ENCODE measurements at regions not wholly inside any gene's neighbourhood (a gene's known extent, or its start where the extent isn't known, plus 50 kb on each side); places are given as distances from the start of the nearest gene placed in this dataset.

DNA sequence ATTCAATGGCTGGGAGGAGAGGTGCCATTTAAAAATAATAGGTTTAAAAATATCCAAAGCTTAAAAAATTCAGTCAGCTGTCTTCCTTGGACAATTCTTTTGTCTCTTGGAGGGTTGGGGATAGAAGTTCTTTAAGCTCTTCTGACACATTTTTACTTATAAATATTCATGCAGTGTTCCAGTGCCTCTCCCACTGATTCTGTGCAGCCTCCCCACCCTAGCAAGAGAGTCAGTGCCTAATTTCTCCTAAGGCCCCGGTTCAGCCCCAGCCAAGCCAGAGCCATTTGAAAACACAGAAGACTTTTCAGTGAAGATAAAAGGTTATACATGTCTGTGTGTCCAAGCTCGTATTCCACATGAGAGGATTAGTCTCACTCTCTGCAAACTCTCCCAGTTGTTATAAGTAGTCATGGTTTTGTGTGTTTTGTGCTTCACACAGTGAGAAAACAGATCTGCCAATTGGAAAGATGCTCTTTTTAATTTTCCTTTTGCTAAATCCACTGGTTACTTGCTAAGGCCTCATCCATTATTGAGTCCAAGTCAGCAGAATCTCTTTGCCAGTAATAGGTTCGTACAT lies 141.3 kb downstream of the CD47 start:
- TF ChIP-seq, protein P1, sequence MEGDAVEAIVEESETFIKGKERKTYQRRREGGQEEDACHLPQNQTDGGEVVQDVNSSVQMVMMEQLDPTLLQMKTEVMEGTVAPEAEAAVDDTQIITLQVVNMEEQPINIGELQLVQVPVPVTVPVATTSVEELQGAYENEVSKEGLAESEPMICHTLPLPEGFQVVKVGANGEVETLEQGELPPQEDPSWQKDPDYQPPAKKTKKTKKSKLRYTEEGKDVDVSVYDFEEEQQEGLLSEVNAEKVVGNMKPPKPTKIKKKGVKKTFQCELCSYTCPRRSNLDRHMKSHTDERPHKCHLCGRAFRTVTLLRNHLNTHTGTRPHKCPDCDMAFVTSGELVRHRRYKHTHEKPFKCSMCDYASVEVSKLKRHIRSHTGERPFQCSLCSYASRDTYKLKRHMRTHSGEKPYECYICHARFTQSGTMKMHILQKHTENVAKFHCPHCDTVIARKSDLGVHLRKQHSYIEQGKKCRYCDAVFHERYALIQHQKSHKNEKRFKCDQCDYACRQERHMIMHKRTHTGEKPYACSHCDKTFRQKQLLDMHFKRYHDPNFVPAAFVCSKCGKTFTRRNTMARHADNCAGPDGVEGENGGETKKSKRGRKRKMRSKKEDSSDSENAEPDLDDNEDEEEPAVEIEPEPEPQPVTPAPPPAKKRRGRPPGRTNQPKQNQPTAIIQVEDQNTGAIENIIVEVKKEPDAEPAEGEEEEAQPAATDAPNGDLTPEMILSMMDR (IDR thresholded peaks at IDR 0.05; ENCODE audit: control extremely low read depth, extremely low read depth): no peak
- H3K36me3 ChIP-seq (ENCODE audit: control insufficient read depth in 4 of 4, insufficient read depth in 4 of 4, low read length in 4 of 4): no peaks in the 10 kb centered on the region
- H3K4me3 ChIP-seq: no peak overlapping the region
- H3K9ac ChIP-seq (ENCODE audit: insufficient read depth in 1 of 2, low read length in 2 of 2): no peak overlapping the region
- DNase-seq: no peak
- no peaks in the 10 kb centered on the region for H3K27me3 ChIP-seq (ENCODE audit: control insufficient read depth in 3 of 3, insufficient read depth in 3 of 3, low read length in 2 of 3)
- H3K4me1 ChIP-seq (ENCODE audit: control insufficient read depth in 5 of 5, insufficient read depth in 5 of 5, low read length in 5 of 5): peaks cover 0 to 24% (median 0%) of the 10 kb centered on the region in 5 donors
- H3K9me3 ChIP-seq (ENCODE audit: control insufficient read depth in 4 of 4, insufficient read depth in 3 of 4, low read length in 3 of 4): no peaks in the 10 kb centered on the region
- ATAC-seq (ENCODE audit: insufficient read depth, low FRiP score): no peak
- H3K27ac ChIP-seq (ENCODE audit: low read depth in 1 of 2, low read length in 1 of 2): no peak overlapping the region
- WGBS, 2 donors: 93 to 96% methylated on average over 3 of the region's 3 CpGs

DNA sequence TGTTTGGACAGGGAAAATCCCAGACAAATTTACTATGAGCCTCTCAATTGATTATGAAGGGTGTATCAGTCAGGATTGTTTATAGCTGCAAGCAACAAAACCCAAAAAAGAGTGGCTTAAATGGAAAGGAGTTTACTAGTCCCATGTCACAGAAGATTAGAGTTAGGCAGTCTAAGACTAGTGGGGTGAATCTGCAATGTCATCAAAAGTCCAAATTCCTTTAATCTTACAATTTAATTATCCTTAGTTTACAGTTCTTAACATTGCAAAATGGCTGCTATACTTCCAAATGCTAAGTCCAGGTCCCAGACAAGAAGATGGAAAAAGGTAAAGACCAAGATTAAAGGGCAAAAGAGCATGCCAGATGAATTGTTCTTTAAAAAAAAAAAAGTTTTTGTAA lies 143.6 kb downstream of the CD47 start:
- Histone ChIP-seq H3K36me3 (ENCODE audit: control insufficient read depth in 4 of 4, insufficient read depth in 4 of 4, low read length in 4 of 4) (no peaks in the 10 kb centered on the region), H3K9me3 (ENCODE audit: control insufficient read depth in 4 of 4, insufficient read depth in 3 of 4, low read length in 3 of 4) (no peaks in the 10 kb centered on the region), H3K4me3 (no peak overlapping the region), H3K27ac (ENCODE audit: low read depth in 1 of 2, low read length in 1 of 2) (no peak overlapping the region), H3K27me3 (ENCODE audit: control insufficient read depth in 3 of 3, insufficient read depth in 3 of 3, low read length in 2 of 3) (no peaks in the 10 kb centered on the region), H3K4me1 (ENCODE audit: control insufficient read depth in 5 of 5, insufficient read depth in 5 of 5, low read length in 5 of 5) (peaks cover 0 to 21% (median 0%) of the 10 kb centered on the region in 5 donors), H3K9ac (ENCODE audit: insufficient read depth in 1 of 2, low read length in 2 of 2) (no peak overlapping the region)
- no peak for DNase-seq
- TF ChIP-seq, protein P1 (IDR thresholded peaks at IDR 0.05; ENCODE audit: control extremely low read depth, extremely low read depth): no peak
- no peak for ATAC-seq (ENCODE audit: insufficient read depth, low FRiP score)

DNA sequence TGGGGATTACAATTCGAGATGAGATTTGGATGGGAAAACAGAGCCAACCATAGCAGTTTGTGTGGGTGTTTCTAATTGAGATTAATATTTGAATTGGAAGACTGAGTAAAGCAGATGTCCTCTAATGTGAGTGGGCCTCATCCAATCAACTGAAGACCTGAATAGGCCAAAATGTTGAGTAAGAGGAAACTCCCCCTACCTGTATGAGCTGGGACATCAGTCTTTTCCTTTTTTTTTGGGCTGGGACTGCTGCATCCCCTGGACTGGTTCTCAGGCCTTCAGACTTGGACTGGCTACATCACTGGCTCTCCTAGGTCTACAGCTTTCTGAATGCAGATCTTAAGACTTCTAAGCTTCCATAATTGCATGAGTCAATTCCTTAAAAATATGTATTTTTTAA lies 144.1 kb downstream of the CD47 start:
- no peak overlapping the region for H3K9ac ChIP-seq (ENCODE audit: insufficient read depth in 1 of 2, low read length in 2 of 2)
- peaks cover 0 to 21% (median 0%) of the 10 kb centered on the region in 5 donors for H3K4me1 ChIP-seq (ENCODE audit: control insufficient read depth in 5 of 5, insufficient read depth in 5 of 5, low read length in 5 of 5)
- H3K27me3 ChIP-seq (ENCODE audit: control insufficient read depth in 3 of 3, insufficient read depth in 3 of 3, low read length in 2 of 3): no peaks in the 10 kb centered on the region
- ATAC-seq (ENCODE audit: insufficient read depth, low FRiP score): no peak
- H3K27ac ChIP-seq (ENCODE audit: low read depth in 1 of 2, low read length in 1 of 2): no peak overlapping the region
- 90 to 93% methylated on average over 1 of the region's 1 CpG for WGBS, 2 donors
- TF ChIP-seq, protein P1 (IDR thresholded peaks at IDR 0.05; ENCODE audit: control extremely low read depth, extremely low read depth): no peak
- DNase-seq: no peak
- H3K4me3 ChIP-seq: no peak overlapping the region
- H3K36me3 ChIP-seq (ENCODE audit: control insufficient read depth in 4 of 4, insufficient read depth in 4 of 4, low read length in 4 of 4): no peaks in the 10 kb centered on the region
- no peaks in the 10 kb centered on the region for H3K9me3 ChIP-seq (ENCODE audit: control insufficient read depth in 4 of 4, insufficient read depth in 3 of 4, low read length in 3 of 4)
